Activated B cell treated with CpG ODN at 0.5 μM for 24 hours (primary cell): ENCODE measurements at regions not wholly inside any gene's neighbourhood (a gene's known extent, or its start where the extent isn't known, plus 50 kb on each side); places are given as distances from the start of the nearest gene placed in this dataset.

Experiments used
- ATAC-seq: fragments of 200-7000 bp; cut with Tn5 transposase; one replicate; pipeline ENCODE4 v1.10.0; 2021; ENCODE audit warnings: low read depth, mild to moderate bottlenecking, moderate library complexity
- CTCF ChIA-PET: fragments of 350-600 bp; sonication (Branson Sonifier 250); formaldehyde crosslinking; loops from one replicate; lab custom pipeline; 2021; ENCODE audit warnings: antibody characterized with exemption; lab: Charles Lee
- POLR2A ChIA-PET: fragments of 350-600 bp; sonication (Branson Sonifier 250); formaldehyde crosslinking; loops from one replicate; lab custom pipeline; 2021; ENCODE audit warnings: antibody characterized with exemption; lab: Charles Lee
- DNase-seq: peaks from one replicate; pipeline ENCODE4 v3.0.0; 2022
- H3K27ac Mint-ChIP-seq: one replicate; pipeline ENCODE4 v1.8.0; 2020; ENCODE audit warnings: mixed read lengths
- H3K27me3 Mint-ChIP-seq: one replicate; pipeline ENCODE4 v1.8.0; 2021; ENCODE audit warnings: mixed read lengths
- H3K36me3 Mint-ChIP-seq: one replicate; pipeline ENCODE4 v1.8.0; 2021; ENCODE audit warnings: low read depth, mixed read lengths
- H3K4me1 Mint-ChIP-seq: one replicate; pipeline ENCODE4 v1.8.0; 2021; ENCODE audit warnings: mixed read lengths
- H3K4me3 Mint-ChIP-seq: one replicate; pipeline ENCODE4 v1.8.0; 2020; ENCODE audit warnings: mild to moderate bottlenecking, mixed read lengths
- H3K9me3 Mint-ChIP-seq: one replicate; pipeline ENCODE4 v1.8.0; 2020; ENCODE audit warnings: mixed read lengths
- CTCF ChIP-seq: fragments of 200-600 bp; IDR thresholded peaks from one replicate; pipeline ENCODE4 v1.8.0; 2022; ENCODE audit warnings: antibody characterized with exemption, mild to moderate bottlenecking
- intact Hi-C: fragments of 100-400 bp; cut with micrococcal nuclease; formaldehyde crosslinking; loops from one replicate; pipeline ENCODE4 v1.15.1; 2024

DNA sequence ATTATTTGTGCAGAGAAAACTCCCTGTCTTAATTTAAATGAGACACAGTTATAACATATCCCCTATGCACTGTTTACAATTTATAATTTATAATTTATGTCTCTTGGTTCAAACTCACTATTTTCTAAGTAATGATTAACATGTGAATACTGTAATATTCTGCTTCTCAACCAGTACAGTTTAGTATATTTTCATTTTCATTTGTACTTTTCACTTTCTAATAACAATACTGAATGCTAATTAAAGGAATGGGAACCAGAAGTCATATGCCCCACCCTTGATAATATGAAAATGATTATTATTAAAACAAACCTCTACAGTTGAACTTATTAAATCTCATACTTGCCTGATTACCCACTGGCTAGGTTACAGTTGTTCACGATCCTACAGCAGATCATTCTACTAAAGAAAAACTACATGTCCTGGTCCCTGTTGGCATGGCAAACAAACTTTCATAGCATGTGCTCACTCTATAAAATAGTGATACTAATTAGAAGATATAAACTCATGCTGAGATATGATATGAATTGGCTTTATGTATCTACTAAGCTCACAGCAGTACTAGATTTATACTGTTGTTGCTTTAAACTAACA lies 66.4 kb downstream of the POU5F2 start:
- ATAC-seq = no peak
- TF ChIP-seq CTCF = no peak
- H3K27me3 Mint-ChIP-seq = no peaks in the 10 kb centered on the region
- DNase-seq = no peak
- intact Hi-C loops = no loop called here
- H3K4me3 Mint-ChIP-seq = no peak overlapping the region
- ChIA-PET CTCF (no interaction called here), POLR2A (no interaction called here)
- no peaks in the 10 kb centered on the region for H3K9me3 Mint-ChIP-seq
- H3K27ac Mint-ChIP-seq = no peak overlapping the region
- H3K4me1 Mint-ChIP-seq = peaks cover 21% of the 10 kb centered on the region
- H3K36me3 Mint-ChIP-seq = peaks cover 11% of the 10 kb centered on the region

GRCh38 chr5:93674138-93674537 lies 67.3 kb downstream of the POU5F2 start:
- H3K9me3 Mint-ChIP-seq = no peaks in the 10 kb centered on the region
- intact Hi-C loops = no loop called here
- ATAC-seq = no peak
- no peak for TF ChIP-seq CTCF
- no peak overlapping the region for H3K4me3 Mint-ChIP-seq
- peaks cover 10% of the 10 kb centered on the region for H3K36me3 Mint-ChIP-seq
- peaks cover 21% of the 10 kb centered on the region for H3K4me1 Mint-ChIP-seq
- H3K27me3 Mint-ChIP-seq = no peaks in the 10 kb centered on the region
- ChIA-PET POLR2A (no interaction called here), CTCF (no interaction called here)
- H3K27ac Mint-ChIP-seq = no peak overlapping the region
- DNase-seq = no peak

- CTCF ChIA-PET = no interaction called here
- H3K27me3 Mint-ChIP-seq = no peaks in the 10 kb centered on the region
- no peak overlapping the region for H3K27ac Mint-ChIP-seq
- intact Hi-C loops = no loop called here
- POLR2A ChIA-PET = no interaction called here
- ATAC-seq = no peak
- TF ChIP-seq CTCF = no peak
- DNase-seq = no peak
- H3K9me3 Mint-ChIP-seq = no peaks in the 10 kb centered on the region
- H3K36me3 Mint-ChIP-seq = peaks cover 9% of the 10 kb centered on the region
- no peak overlapping the region for H3K4me3 Mint-ChIP-seq
- H3K4me1 Mint-ChIP-seq = peaks cover 21% of the 10 kb centered on the region
These were observed 68.0 kb downstream of the POU5F2 start for GRCh38 chr5:93673316-93673954.

GRCh38 chr5:93665648-93666047 lies 75.8 kb downstream of the POU5F2 start:
- no peak for DNase-seq

DNA sequence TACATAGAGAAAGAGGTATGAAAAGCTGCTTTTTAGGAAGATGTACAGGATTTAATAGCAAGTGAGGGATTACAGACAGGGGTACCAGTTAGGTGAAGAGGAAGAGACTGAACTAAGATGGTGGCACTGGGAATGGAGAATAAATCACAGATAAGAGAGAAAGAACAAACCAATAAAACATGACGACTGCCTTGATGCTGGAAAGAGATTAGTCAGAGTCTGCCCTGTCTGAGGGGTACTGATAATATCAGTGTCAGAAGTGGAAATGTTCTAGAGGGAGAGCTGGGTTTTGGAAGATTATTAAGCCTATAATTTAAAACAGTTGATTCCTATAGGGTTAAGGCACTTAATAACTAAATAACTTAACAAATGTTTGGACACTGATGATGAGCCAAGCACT lies 77.7 kb downstream of the NR2F1 start:
- ATAC-seq = no peak
- H3K27ac Mint-ChIP-seq = no peak overlapping the region
- H3K27me3 Mint-ChIP-seq = no peaks in the 10 kb centered on the region
- no peaks in the 10 kb centered on the region for H3K4me1 Mint-ChIP-seq
- DNase-seq = no peak
- H3K9me3 Mint-ChIP-seq = no peaks in the 10 kb centered on the region
- H3K36me3 Mint-ChIP-seq = peaks cover 4% of the 10 kb centered on the region
- CTCF ChIA-PET = no interaction called here
- intact Hi-C loops = no loop called here
- POLR2A ChIA-PET = no interaction called here
- TF ChIP-seq CTCF = no peak
- H3K4me3 Mint-ChIP-seq = no peak overlapping the region

More at GRCh38 chr5:93665648-93666047, 75.8 kb downstream of the POU5F2 start:
- TF ChIP-seq CTCF = no peak
- POLR2A ChIA-PET = no interaction called here
- intact Hi-C loops = loop anchor here (5.0 kb wide), 1 partner anchor 52 kb away; no protein-coding TSS in a partner anchor
- Mint-ChIP-seq H3K27me3 (no peaks in the 10 kb centered on the region), H3K9me3 (no peaks in the 10 kb centered on the region), H3K36me3 (peaks cover 4% of the 10 kb centered on the region), H3K27ac (no peak overlapping the region), H3K4me3 (no peak overlapping the region), H3K4me1 (no peaks in the 10 kb centered on the region)
- CTCF ChIA-PET = no interaction called here
- no peak for ATAC-seq
